Putamen (tissue), 1 donor: ENCODE measurements at regions not wholly inside any gene's neighbourhood (a gene's known extent, or its start where the extent isn't known, plus 50 kb on each side); places are given as distances from the start of the nearest gene placed in this dataset.

Source experiments
- DNase-seq: peaks from one replicate; pipeline ENCODE4 v3.0.0-alpha.2; 2016; ENCODE audit warnings: low spot score

DNA sequence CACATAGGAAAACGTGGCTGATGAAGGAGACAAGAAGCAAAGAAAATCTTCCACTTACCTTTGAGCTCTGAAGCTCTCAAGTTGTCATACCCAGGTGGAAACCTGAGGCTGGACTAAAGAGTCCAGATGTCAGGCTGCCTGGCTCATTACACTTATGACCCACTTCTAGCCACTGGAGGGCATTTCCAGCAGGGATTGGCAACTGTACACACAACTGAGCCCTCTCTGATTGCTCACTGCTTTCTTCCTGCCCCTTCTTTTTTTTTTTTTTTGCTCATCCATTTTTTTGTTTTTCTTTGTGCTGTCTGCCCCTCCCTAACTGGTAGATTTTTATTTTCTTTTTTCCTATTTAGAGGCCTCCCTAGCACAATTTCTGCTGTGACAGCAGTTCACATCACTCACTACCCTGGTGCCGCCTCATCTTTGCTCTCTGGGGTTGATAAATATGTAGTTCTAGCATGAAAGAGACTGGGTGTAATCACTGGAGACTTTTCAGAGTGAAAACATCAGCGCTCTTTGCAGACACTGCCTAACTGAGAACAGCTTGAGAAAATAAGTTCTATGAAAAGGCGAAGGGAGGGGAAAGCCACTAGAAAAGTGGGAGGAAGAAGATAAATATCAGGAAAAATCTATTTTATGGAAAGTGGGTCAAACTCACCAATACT is 334.5 kb downstream of the NUF2 start:
- DNase-seq, result no peak

DNA sequence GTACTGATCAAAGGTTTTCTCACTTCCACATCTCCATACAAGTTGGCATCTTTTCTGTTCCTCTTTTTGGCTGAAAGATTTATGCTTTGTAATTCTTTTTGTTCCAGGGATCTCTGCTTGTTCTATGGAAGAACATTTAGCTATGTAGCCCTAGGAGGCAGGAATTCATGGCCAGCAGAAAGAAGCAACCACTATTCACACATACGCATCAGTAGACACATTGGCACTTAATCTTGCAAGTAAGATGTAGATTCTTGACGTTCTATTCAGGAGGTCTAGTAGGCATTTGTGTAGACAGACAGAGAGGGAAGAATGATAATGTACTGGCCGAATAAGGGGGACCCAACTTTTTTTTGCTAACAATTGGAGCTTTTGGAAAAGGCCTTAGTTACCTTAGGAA is 336.0 kb downstream of the NUF2 start:
- no peak for DNase-seq

DNA sequence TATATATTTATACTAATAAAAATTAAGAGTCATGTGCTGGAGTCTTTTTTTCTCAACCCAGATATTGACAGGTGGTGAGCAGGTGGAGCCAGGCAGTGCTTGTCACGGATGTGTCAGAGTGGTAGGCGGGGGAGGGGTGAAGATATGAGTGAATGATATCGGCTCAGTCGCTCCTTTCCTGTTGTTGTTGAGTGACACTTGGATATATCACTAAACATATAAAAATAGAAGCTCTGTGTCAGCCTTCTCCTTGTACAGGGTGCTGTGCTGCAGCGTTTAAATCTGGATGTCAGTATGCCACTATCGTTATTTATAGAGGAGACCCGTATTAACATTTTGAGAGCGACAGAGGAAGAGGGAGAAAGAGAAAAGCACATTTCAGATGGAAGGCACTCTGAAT is 339.6 kb downstream of the NUF2 start:
- DNase-seq, result no peak

DNA sequence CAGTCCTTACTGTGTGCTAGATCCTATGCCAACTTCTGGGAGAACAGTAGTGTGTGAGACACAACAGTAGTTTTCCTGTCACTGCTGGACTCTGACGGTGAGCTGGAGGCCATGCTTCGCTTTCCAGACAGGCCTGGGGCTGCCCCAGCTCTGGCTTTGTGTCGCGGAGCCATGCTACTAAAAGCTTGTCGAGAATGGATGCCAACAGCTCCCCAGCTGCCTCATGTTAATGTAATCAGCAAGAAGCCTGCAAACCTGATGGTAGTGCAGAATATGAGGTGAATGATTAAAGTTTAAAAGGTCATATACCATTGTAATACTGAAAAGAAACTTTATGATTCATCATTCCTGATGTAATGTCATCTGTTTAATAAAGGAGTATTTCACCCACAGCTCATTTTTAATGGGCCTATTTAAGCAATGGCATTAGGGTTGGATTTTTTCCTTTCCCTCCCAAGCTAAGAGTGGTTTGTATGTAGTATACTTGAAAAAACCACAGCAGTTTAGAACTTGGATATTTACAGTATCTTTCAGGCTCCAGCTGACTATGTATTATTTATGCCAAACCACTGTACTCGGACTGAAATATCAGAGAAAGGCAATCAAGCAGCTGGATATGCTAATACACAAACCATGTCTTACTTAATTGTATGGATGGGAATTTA is 343.0 kb downstream of the NUF2 start:
- no peak for DNase-seq

DNA sequence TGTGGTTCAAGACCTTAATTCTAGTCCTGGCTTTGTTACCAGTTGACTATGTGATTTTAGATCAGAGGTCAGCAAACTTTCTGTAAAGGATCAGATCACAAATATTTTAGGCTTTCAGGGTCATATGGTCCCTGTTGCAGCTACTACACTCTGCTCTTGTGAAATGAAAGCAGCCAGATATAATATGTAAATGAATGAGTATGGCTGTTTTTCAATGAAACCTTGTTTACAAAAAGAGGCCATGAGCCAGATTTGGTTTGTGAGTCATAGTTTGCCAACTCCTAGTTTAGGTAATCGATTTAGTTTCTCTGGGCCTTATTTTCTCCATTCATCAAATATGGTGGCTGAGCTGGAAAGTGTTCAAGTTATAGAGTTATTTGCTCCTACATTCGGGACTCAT is 346.7 kb downstream of the NUF2 start:
- DNase-seq, result no peak

DNA sequence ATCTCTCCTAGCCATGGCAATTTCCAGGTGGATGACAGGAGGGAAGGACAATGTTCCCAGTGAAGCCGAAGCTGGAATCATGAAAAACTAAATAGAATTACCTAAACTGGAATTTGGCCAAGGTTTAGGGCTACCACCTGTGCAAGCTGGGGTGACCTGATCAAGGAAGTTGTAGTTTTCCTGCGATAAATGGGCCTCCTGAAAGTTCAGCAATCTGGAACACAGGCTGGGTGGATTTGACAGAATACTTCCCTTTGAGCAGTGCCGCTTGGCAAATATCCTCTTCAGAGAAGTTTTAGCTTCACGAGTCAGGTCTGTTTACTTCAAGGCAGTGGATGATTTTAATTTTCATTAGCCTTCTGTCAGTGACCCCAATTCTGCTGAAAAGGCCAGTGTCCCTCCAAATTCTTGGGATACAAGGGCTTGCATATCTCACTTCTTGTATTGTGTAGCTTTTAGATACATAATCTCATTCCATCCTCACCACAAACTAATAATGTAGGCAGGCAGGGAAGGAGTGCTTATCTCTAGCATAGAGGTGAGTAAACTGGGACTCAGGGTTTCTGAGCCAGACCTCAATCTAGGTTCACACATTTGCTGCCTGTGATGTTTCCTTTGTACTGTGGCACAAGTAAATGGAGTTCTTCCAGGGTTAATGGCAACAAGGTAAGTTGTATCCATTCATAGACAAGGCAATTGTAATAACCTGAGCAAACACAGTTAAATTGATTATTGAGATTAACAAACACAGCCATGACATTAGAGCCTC is 349.4 kb downstream of the NUF2 start:
- DNase-seq, result no peak

DNA sequence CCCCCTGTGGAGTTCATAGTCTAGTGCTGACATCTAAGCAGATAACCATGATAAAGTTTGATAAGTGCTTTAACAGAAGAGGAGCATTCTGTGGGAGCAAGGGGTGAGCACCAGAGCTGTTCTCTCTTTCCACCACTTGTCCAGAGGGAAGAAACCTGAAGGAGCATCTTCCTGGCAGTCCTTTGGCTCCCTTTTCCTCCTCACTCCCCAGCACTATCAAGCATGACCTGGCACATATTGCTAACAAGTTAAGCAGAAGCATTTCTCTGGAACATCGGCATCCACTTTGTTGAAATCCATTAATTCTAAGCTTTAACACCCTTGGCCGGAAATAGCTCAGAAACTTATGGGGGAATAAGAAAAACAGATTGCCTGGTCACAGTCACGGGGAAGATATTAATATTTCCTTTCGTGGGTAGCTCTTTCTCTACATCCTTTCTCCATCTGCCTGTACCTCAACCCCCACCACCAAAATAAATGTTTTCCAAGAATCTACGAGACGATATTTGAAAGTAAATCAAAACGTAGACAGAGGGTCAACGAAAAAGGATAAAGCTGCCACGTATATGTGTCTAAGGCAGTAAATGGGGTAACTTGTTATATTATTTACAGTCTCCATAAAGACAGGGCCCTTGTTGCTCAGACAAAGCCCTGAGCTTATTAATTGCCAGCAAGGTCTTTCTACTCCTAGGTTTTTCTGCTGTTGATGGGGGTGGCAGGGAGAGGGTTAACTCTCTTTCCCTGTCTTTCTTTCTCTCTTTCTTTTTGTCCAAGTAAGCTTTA is 351.4 kb downstream of the NUF2 start:
- DNase-seq, result no peak

DNA sequence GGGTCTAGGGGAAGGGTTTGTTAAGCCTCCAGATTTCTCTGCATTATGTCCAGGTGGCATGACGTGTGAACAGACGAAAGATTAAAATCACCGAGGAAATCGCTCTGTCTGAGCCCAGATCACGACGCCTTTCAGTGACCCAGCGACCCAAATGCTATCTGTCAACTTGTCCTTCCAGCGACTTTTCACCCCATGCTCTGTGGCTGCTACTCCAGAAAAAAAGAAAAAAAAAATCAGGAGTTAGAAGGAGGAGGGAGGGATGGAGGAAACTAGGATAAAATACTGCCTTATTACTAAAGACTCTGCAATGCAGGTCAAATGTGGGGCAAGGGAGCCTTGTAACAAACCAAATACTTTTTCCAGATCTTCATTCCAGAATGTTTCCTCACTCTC is 352.0 kb downstream of the NUF2 start:
- DNase-seq, result no peak

DNA sequence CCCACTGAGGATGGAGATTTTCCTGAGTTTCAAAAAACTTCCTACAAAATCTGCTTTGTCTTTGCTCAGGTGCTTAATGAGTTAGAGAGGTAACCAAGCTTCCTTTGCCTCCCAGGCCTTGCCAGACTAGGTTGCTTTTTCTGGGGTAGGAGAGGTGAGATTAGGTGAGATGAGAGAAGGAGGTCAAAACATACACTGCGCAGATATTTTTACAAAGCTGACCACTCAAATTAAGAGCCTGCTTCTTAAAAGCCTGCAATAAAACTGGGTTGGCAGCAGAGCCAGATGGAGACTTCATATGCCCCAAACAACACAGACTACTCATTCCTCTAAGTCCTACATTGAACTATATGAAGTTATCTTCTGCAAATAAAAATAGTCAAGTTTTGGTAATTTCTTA is 352.5 kb downstream of the NUF2 start:
- DNase-seq, result no peak

DNA sequence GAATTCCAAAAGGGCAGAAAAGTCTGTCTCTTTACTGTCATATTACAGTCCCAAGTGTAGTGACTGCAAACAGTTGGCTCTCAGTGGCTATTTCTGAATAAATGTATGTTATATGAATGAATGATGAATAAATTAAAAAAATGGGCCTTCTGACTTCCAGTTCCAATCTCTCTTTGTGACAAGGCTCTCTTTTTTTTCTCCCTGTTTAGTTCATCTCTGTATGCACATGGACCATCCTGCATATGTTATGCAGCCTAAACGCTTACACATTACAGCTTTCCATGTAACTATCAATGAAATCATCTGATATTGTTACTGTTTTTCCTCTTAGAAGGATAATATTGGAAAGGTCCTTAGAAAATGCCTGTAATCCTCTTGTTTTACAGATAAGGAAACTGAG is 363.0 kb downstream of the NUF2 start:
- no peak for DNase-seq

DNA sequence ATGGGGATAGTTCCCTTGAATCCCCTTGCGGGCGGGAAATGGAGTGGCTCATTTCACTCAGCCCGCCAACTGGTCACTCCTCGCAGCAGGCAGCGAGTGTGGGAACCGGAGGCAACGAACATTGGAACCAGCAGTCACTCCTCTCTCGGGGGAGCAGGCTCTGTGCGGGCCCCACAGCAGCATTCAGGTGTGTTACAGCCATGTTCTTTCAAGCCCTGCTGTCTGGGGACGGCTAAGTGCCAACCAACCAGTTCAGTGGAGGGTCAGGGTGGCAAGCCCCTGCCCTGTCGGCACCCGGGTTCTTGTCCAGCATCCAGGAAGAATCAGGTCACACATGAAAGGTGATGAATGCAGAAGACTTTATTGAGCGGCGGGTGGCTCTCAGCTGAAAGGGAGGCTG is 370.5 kb downstream of the NUF2 start:
- no peak for DNase-seq

DNA sequence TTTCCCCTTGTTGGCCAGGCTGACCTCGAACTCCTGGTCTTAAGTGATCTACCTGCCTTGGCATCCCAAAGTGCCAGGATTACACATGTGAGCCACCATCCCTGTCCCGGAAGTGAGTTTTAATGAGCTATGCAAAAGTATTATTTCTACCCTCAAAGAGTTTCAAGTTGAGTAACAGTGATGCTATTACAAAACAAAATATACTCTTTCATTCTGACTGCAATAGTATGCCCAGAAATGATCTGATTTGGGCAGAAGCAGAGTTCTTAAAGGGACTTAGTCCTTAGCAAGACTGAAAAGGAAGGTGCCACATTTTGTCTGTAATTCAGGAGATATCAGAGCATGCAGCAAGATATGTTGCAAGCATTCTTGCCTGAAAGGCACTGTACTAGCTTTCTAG is 375.4 kb downstream of the NUF2 start:
- DNase-seq, result no peak

DNA sequence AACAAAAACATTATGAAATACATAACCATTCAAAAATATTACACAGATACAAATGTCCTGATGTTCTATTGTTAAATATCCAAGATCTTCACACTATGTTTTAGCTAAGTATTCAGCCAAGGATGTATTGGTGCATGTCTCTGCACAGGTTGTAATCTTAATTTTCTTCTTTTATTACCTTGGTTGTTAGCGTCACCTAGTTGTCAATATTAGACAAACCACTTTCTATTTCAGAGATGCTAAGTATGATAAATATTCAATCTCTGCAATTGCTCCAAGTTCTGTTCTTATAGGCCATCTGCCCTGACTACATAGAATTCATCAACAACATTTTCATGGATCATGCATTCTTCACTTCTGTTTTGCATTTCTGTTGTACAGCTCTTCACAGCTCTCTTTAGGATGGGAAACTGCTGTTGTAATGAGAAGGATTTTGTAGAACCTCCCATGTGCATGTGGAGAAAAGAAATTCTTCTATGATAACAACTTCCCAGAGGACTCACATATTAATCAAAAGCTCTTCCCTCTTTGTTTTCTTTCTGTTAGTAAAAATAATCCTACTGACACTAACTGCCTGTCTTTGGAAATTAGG is 380.1 kb downstream of the NUF2 start:
- DNase-seq, result no peak

DNA sequence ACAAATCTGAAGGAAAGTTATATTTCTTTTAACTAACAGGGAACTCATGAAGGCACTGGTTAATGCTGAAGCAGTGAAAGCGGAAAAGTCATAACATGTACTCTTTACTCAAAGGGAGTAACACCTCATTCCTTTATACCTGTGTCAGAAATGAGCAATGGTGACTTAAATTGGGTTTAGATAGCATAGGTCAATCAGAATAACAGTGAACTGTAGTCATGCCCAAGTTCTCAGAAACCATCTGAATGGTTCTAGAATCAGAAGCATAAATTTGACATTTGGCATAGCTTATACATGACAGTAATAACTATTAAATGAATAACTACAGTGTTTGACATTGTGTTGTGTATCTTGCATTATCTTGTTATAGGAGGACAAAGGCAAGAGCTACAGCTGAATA is 382.0 kb downstream of the NUF2 start:
- DNase-seq, result no peak

DNA sequence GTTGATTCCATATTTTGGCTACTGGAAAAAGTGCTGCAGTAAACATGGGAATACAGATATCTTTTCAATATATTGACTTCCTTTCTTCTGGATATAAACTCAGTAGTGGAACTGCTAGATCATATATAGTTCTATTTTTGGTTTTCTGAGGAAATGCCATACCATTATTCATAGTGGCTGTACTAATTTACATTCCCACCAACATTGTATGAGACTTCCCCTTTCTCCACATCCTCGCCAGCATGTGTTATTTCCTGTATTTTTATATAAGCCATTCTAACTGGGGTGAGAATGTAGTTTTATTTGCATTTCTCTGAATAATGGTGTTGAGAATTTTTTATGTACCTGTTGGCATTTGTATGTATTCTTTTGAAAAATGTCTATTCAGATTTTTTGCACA is 385.2 kb downstream of the NUF2 start:
- no peak for DNase-seq

DNA sequence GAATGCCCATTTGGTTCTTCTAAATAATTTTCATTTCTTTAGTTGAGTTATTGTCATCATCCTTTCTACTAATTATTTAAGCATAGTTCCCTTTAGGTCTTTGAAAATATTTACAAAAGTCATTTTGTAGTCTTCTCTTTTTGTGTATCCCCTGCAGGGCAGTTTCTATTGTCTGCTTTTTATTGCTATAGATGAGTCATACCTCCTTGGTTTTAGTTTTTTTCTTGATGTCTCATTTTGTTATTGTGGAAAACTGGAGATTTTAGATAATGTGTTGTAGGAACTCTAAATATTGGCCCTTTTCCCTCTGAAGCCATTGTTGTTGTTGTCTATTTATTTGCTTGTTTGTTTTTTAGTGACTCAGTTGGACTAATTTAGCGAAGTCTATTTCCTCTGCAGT is 387.9 kb downstream of the NUF2 start:
- DNase-seq, result no peak

DNA sequence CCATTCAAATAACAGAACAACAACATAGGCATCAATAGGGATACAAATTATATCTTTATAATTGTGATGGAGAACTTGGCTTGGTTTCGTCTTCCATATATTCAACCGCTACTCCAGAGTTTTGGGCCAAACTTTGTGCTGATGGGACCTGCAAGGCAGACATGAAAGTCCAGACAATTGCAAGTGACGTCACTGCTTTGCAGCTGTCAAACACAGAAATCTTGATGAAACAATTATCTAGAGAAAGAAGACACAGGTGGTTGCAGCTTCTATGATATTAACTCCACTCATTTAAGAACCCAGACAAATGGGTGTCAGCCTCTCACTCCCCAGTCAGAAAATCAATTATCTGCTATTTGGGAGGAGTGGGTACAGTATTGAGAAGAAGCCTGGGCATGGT is 390.6 kb downstream of the NUF2 start:
- no peak for DNase-seq

DNA sequence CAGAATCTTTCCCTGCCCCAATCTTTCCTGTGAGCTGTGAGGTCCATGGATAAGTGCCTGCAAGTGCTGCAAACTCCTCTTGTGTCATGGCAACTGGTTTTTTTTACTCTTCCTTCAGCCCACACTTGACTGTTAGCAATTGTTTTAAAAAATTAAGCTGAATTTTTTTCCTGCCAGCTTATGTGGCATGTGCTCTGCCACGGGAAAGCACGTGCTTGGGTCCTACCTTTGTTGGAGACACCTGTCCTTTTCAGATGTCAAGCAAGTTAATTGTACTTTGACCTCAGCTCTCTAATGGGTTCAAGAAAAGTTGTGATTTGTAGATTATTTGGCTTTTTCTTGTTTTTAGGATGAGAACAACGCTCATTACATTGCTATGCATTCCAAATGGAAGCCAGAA is 398.5 kb downstream of the NUF2 start:
- DNase-seq, result no peak

DNA sequence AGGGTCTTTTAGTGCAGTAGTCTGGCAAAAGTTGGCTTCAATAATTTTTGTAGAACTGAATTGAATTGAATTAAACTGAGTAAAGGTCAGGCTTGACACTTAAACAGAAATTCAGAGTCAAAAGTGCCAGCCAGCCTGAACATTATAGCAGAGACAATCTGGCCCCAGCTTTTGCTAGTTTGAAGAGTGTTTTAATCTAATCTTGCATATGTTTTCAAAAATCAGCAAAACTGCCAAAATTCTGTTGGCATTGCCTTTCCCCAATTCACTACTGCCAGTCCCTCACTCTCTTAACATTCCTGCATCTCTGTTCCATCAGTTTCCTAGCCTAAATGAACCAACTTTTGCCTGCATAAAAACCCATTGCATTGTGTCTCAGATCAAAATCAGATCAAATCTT is 403.8 kb downstream of the NUF2 start:
- DNase-seq, result no peak

DNA sequence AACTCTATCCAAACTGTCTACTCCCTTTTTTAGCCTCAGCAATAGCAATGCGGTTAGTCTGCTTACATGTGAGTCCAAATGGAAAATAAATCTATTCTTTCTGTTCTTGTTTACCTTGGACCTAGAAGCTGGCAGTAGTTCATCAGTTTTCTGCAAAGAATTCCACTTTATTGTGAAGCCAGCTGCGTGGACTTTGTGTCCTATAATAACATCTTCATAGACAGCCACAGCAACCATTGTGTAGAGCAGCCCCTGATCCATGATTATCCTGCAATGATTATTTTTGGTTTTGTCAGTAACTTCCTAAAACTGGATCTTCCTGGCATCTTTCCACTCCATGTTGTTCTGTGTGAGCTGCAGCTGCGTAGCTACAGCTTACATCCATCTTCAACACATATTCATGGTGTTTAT is 408.7 kb downstream of the NUF2 start:
- no peak for DNase-seq

DNA sequence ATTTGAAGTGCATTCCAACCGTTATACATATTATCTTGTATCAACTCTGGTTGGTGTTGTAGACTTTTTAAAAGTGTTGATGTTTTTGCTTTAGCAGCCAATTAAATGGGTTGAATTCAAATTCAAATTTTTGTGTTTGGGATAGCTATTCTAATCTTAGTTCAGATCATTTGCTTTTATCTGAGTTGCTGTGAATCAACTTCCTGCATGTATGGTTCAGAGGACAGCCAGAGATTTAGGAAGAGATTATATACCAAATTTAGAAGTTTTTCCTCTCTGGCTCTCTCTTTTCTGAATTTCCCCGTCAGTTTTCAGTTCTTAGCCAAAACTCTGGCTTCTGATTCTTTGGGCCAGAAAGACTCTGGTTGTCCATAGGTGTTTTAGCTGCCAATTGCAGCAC is 415.5 kb downstream of the NUF2 start:
- no peak for DNase-seq

DNA sequence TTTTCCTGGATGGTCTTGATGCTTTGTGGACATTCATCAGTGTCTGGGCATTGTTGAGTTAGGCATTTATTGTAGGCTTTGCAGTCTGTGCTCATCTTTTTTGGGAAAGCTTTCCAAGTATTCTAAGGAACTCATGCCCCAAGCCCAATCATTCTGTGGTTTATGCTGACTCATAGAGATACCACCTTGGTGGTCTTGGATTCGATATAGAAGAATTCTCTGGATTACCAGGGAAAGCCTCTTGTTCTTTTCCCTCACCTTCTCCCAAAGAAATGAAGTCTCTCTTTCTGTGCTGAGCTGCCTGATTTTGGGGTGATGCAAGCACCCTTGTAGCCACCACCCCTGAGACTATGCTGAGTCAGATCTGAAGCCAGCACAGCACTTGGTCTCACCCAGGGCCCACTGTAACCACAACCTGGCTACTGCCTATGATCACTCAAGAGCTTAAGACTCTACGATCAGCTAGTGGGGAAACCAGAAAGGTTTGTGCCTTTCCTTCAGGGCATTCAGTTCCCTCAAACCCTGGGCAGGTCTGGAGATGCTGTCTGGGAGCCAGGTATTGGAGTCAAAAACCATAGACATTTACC is 422.6 kb downstream of the NUF2 start:
- DNase-seq, result no peak
